HFFc6 (cell line): ENCODE measurements at regions not wholly inside any gene's neighbourhood (a gene's known extent, or its start where the extent isn't known, plus 50 kb on each side); places are given as distances from the start of the nearest gene placed in this dataset.

Source experiments
- DNase-seq: peaks from one replicate; pipeline ENCODE4 v3.0.0-alpha.2; 2018
- H3K27ac Mint-ChIP-seq: 2 replicates; pipeline ENCODE4 v1.8.0; 2020; ENCODE audit warnings: mild to moderate bottlenecking, mixed read lengths
- H3K27me3 Mint-ChIP-seq: 2 replicates; pipeline ENCODE4 v1.8.0; 2021; ENCODE audit warnings: mild to moderate bottlenecking, moderate library complexity, mixed read lengths; ENCODE audit not compliant: insufficient read depth
- H3K36me3 Mint-ChIP-seq: 2 replicates; pipeline ENCODE4 v1.8.0; 2021; ENCODE audit warnings: low read depth, mixed read lengths
- H3K4me1 Mint-ChIP-seq: 2 replicates; pipeline ENCODE4 v1.8.0; 2020; ENCODE audit warnings: low read depth, mixed read lengths
- H3K4me3 Mint-ChIP-seq: 2 replicates; pipeline ENCODE4 v1.8.0; 2020; ENCODE audit warnings: mild to moderate bottlenecking, moderate library complexity, mixed read lengths
- H3K9me3 Mint-ChIP-seq: 2 replicates; pipeline ENCODE4 v1.8.0; 2020; ENCODE audit warnings: mild to moderate bottlenecking, mixed read lengths
- CTCF ChIP-seq: fragments of 200-600 bp; sonication (generic); IDR thresholded peaks from 2 replicates; pipeline ENCODE4 v1.5.0; 2021; ENCODE audit warnings: antibody characterized with exemption, mild to moderate bottlenecking

- TF ChIP-seq CTCF: no peak
- no peak for DNase-seq
- Mint-ChIP-seq H3K9me3 (peaks cover 24% of the 10 kb centered on the region), H3K27me3 (no peaks in the 10 kb centered on the region), H3K4me1 (no peaks in the 10 kb centered on the region), H3K36me3 (no peaks in the 10 kb centered on the region; the same call in 1 of the 2 replicates), H3K4me3 (no peak overlapping the region), H3K27ac (no peak overlapping the region)
Measured at GRCh38 chr2:122830157-122830556, 1074.7 kb downstream of the TSN start.

GRCh38 chr2:122831649-122832048, 1076.2 kb downstream of the TSN start:
- DNase-seq: no peak
- no peak overlapping the region for H3K4me3 Mint-ChIP-seq
- no peaks in the 10 kb centered on the region; the same call in 1 of the 2 replicates for H3K36me3 Mint-ChIP-seq
- peaks cover 29% of the 10 kb centered on the region for H3K9me3 Mint-ChIP-seq
- TF ChIP-seq CTCF: no peak
- H3K4me1 Mint-ChIP-seq: no peaks in the 10 kb centered on the region
- H3K27ac Mint-ChIP-seq: no peak overlapping the region
- no peaks in the 10 kb centered on the region; the same call in 1 of the 2 replicates for H3K27me3 Mint-ChIP-seq

- DNase-seq: no peak
- no peak for TF ChIP-seq CTCF
- H3K4me1 Mint-ChIP-seq: no peaks in the 10 kb centered on the region
- no peaks in the 10 kb centered on the region for H3K27me3 Mint-ChIP-seq
- H3K27ac Mint-ChIP-seq: no peak overlapping the region
- no peaks in the 10 kb centered on the region for H3K36me3 Mint-ChIP-seq
- no peak overlapping the region for H3K4me3 Mint-ChIP-seq
- H3K9me3 Mint-ChIP-seq: peaks cover 13% of the 10 kb centered on the region
Measured at GRCh38 chr2:122843503-122843902, 1088.1 kb downstream of the TSN start.

GRCh38 chr2:122851161-122851560, 1095.7 kb downstream of the TSN start:
- no peak for TF ChIP-seq CTCF
- Mint-ChIP-seq H3K4me1 (no peaks in the 10 kb centered on the region), H3K27ac (no peak overlapping the region), H3K36me3 (no peaks in the 10 kb centered on the region), H3K9me3 (peaks cover 24% of the 10 kb centered on the region), H3K4me3 (no peak overlapping the region), H3K27me3 (no peaks in the 10 kb centered on the region; the same call in 1 of the 2 replicates)
- DNase-seq: no peak

GRCh38 chr2:122851972-122852531, 1096.6 kb downstream of the TSN start:
- TF ChIP-seq CTCF: no peak
- H3K4me1 Mint-ChIP-seq: no peaks in the 10 kb centered on the region
- no peak overlapping the region for H3K4me3 Mint-ChIP-seq
- H3K27ac Mint-ChIP-seq: no peak overlapping the region
- H3K27me3 Mint-ChIP-seq: no peaks in the 10 kb centered on the region; the same call in 1 of the 2 replicates
- no peak for DNase-seq
- H3K36me3 Mint-ChIP-seq: no peaks in the 10 kb centered on the region
- peaks cover 24% of the 10 kb centered on the region for H3K9me3 Mint-ChIP-seq

- TF ChIP-seq CTCF: no peak
- Mint-ChIP-seq H3K27ac (no peak overlapping the region), H3K36me3 (peaks cover 4% of the 10 kb centered on the region; the same call in 1 of the 2 replicates), H3K4me1 (no peaks in the 10 kb centered on the region), H3K27me3 (no peaks in the 10 kb centered on the region; the same call in 1 of the 2 replicates), H3K4me3 (no peak overlapping the region), H3K9me3 (peaks cover 33% of the 10 kb centered on the region)
- no peak for DNase-seq
Measured at GRCh38 chr2:122856696-122857095, 1101.2 kb downstream of the TSN start.
